Lung (tissue), 11 donors: ENCODE measurements at regions not wholly inside any gene's neighbourhood (a gene's known extent, or its start where the extent isn't known, plus 50 kb on each side); places are given as distances from the start of the nearest gene placed in this dataset.

ENCODE experiments used
- ATAC-seq: fragments of 200-7000 bp; cut with Tn5 transposase; one replicate; pipeline ENCODE4 v1.9.1; 2020; ENCODE audit warnings: moderate number of reproducible peaks; ENCODE audit not compliant: insufficient read depth, low FRiP score
- DNase-seq, 3 donors: peaks; one replicate each; pipeline ENCODE4 v3.0.0-alpha.2; 2013 to 2017
- H3K27ac ChIP-seq, 2 donors: one replicate each; pipeline ENCODE4 v1.5.1; 2013; ENCODE audit warnings: mild to moderate bottlenecking in 2 of 2, moderate library complexity in 2 of 2, control low read depth in 1 of 2, inconsistent platforms in 1 of 2, low read depth in 1 of 2, low read length in 1 of 2
- H3K27me3 ChIP-seq, 3 donors: one replicate each; pipeline ENCODE4 v1.5.1; 2013; ENCODE audit warnings: low read length in 2 of 3; ENCODE audit not compliant: control insufficient read depth in 3 of 3, insufficient read depth in 3 of 3
- H3K36me3 ChIP-seq, 4 donors: one replicate each; pipeline ENCODE4 v1.5.1; 2013; ENCODE audit warnings: low read length in 4 of 4, mild to moderate bottlenecking in 1 of 4, moderate library complexity in 1 of 4; ENCODE audit not compliant: control insufficient read depth in 4 of 4, insufficient read depth in 4 of 4
- H3K4me1 ChIP-seq, 5 donors: one replicate each; pipeline ENCODE4 v1.5.1; 2013; ENCODE audit warnings: low read length in 5 of 5, mild to moderate bottlenecking in 2 of 5, moderate library complexity in 1 of 5; ENCODE audit not compliant: control insufficient read depth in 5 of 5, insufficient read depth in 5 of 5
- H3K4me3 ChIP-seq: one replicate; pipeline ENCODE4 v1.5.1; 2013; ENCODE audit warnings: mild to moderate bottlenecking, control low read depth, moderate library complexity
- H3K9ac ChIP-seq, 2 donors: one replicate each; pipeline ENCODE4 v1.5.1; 2013; ENCODE audit warnings: low read length in 2 of 2, control low read depth in 1 of 2; ENCODE audit not compliant: insufficient read depth in 1 of 2
- H3K9me3 ChIP-seq, 4 donors: one replicate each; pipeline ENCODE4 v1.5.1; 2013; ENCODE audit warnings: low read length in 3 of 4, mild to moderate bottlenecking in 1 of 4, moderate library complexity in 1 of 4; ENCODE audit not compliant: control insufficient read depth in 4 of 4, insufficient read depth in 3 of 4
- WGBS, 2 donors: extraction: QIAGEN DNeasy Blood & Tissue Kit; methylation state at CpG; one replicate each; pipeline ENCODE4 v1.1.7; 2013; 5-methylcytosine and 5-hydroxymethylcytosine counted together
- TF ChIP-seq, protein P1 (sequence below): IDR thresholded peaks from 2 replicates; pipeline ENCODE4 v1.5.1; 2012; ENCODE audit warnings: mild to moderate bottlenecking; ENCODE audit errors: control extremely low read depth, extremely low read depth
- donor health status: control.
- donor health status: control.
- donor health status: Bipolar disorder and iron deficiency.
- donor health status: healthy.
- donor health status: DM: yes; HTN: yes; CAD: no.

DNA sequence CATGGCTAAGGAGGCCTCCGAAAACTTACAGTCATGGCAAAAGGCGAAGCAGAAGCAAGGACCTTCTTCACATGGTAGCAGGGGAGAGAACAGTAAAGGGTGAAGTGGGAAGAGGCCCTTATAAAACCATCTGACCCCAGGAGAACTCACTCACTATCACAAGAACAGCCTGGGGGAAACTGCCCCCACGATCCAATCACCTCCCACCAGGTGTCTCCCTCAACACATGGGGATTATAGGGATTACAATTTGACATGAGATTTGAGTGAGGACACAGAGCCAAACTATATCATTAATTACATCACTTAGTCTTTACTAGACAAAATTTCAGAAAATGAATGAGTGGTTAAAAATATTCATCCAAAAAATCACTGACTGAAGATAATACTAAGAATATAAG is 453.6 kb downstream of the COL12A1 start:
- Histone ChIP-seq H3K27me3 (peaks cover 0 to 4% (median 3%) of the 10 kb centered on the region in 3 donors), H3K36me3 (no peaks in the 10 kb centered on the region), H3K9me3 (no peaks in the 10 kb centered on the region), H3K4me3 (no peak overlapping the region), H3K4me1 (peaks cover 0 to 4% (median 0%) of the 10 kb centered on the region in 5 donors), H3K9ac (no peak overlapping the region), H3K27ac (no peak overlapping the region)
- DNase-seq (no peak), ATAC-seq (no peak)
- 89 to 90% methylated on average over 3 of the region's 3 CpGs for WGBS, 2 donors
- TF ChIP-seq, protein P1, sequence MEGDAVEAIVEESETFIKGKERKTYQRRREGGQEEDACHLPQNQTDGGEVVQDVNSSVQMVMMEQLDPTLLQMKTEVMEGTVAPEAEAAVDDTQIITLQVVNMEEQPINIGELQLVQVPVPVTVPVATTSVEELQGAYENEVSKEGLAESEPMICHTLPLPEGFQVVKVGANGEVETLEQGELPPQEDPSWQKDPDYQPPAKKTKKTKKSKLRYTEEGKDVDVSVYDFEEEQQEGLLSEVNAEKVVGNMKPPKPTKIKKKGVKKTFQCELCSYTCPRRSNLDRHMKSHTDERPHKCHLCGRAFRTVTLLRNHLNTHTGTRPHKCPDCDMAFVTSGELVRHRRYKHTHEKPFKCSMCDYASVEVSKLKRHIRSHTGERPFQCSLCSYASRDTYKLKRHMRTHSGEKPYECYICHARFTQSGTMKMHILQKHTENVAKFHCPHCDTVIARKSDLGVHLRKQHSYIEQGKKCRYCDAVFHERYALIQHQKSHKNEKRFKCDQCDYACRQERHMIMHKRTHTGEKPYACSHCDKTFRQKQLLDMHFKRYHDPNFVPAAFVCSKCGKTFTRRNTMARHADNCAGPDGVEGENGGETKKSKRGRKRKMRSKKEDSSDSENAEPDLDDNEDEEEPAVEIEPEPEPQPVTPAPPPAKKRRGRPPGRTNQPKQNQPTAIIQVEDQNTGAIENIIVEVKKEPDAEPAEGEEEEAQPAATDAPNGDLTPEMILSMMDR: no peak

DNA sequence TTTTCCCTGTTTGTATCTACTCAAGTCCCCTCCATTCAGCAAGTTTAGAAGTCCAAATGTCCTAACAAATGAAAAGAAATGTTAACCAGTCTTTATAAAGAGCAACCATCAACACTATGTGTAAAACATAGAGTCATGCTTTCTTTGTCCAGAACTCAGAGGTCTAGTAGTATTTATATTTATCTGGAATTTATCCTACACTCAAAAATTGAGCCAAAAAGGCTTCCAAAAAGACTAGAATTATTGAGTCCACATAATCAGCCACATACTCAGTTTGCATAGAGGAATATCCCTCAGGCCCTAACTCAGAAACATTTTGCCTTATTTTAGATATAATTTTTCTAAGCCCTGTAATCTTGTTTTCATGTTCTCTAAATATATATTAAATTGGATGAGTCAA is 455.0 kb downstream of the COL12A1 start:
- TF ChIP-seq, protein P1: no peak
- Histone ChIP-seq H3K27ac (no peak overlapping the region), H3K9me3 (no peaks in the 10 kb centered on the region), H3K36me3 (no peaks in the 10 kb centered on the region), H3K4me3 (no peak overlapping the region), H3K27me3 (peaks cover 0 to 5% (median 4%) of the 10 kb centered on the region in 3 donors), H3K4me1 (peaks cover 0 to 2% (median 0%) of the 10 kb centered on the region in 5 donors), H3K9ac (no peak overlapping the region)
- no peak for DNase-seq
- no peak for ATAC-seq

DNA sequence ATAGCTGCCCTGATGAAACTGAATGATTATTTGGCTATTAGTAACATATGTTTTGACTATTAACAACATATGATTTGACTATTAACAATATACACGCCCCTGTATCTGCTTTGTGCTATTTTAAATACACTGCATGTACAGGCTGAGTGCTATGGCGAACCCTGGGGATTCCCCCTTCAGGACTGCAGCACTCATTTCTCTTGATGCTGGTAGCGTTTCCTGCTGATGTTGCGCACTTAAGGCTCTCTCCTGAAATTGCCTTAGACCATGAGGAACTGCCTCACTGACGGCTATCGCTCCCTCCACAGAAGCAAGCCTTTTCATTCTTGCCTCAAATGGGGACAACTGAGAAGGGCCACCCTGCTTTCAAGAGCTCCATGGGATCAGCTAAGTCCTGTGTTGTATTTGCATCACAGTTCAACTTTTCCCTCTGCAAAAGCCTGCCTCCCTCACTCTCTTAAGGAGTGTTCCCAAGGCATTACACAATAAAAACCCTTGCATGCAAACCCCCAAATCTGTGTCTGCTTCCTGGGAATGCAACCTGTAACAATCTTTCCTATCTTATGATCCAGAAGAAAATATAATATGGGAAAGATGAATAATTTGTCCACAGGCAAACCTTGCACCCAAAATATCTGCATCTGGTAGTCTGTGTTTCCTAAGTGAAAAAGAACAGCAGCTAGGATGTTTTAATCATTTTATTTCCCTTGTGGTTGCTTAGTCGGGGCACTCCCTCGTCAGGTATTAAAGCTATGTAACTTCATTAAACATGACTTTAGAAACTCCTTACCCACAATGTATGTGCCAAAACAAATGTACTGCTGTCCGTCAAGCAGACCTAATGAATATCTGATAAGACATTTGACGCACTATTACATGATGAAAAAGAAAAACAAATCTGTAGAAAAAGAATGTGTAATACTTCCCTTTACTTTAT is 456.4 kb downstream of the COL12A1 start:
- TF ChIP-seq, protein P1: no peak
- DNase-seq: peak in 1 of 3 donors; percentile 13
- Histone ChIP-seq H3K4me1 (peaks cover 0 to 2% (median 0%) of the 10 kb centered on the region in 5 donors), H3K27ac (peak overlapping the region in 1 of 2 donors; percentile 6), H3K27me3 (peaks cover 0 to 5% (median 5%) of the 10 kb centered on the region in 3 donors), H3K9ac (no peak overlapping the region), H3K36me3 (no peaks in the 10 kb centered on the region), H3K4me3 (no peak overlapping the region), H3K9me3 (no peaks in the 10 kb centered on the region)
- 47 to 68% methylated on average over 10 of the region's 10 CpGs for WGBS, 2 donors
- peak; percentile 41 for ATAC-seq
